Transverse colon (tissue), 4 donors: ENCODE measurements at regions not wholly inside any gene's neighbourhood (a gene's known extent, or its start where the extent isn't known, plus 50 kb on each side); places are given as distances from the start of the nearest gene placed in this dataset.

ENCODE experiments used
- DNase-seq: peaks from one replicate; pipeline ENCODE4 v3.0.0-alpha.2; 2019
- H3K27ac ChIP-seq, 4 donors: fragments of 200-600 bp; sonication (generic); 2 replicates each; pipeline ENCODE4 v1.5.1; 2016 to 2018; ENCODE audit warnings: inconsistent platforms in 4 of 4
- H3K27me3 ChIP-seq: fragments of 200-600 bp; sonication (generic); 2 replicates; pipeline ENCODE4 v1.5.1; 2017; ENCODE audit warnings: inconsistent platforms
- H3K36me3 ChIP-seq, 4 donors: fragments of 200-600 bp; sonication (generic); 2 replicates each; pipeline ENCODE4 v1.5.1; 2017 to 2019; ENCODE audit warnings: inconsistent platforms in 4 of 4
- H3K4me1 ChIP-seq, 4 donors: fragments of 200-600 bp; sonication (generic); 2 replicates each; pipeline ENCODE4 v1.5.1; 2017 to 2020; ENCODE audit warnings: inconsistent platforms in 4 of 4
- H3K4me3 ChIP-seq, 4 donors: fragments of 200-600 bp; sonication (generic); 1 replicate in 1 of 4; 2 replicates in 3 of 4; pipeline versions ENCODE4 v1.5.1 to v1.6.1; 2017 to 2019; ENCODE audit warnings: inconsistent platforms in 4 of 4
- H3K9me3 ChIP-seq, 2 donors: fragments of 200-600 bp; sonication (generic); 2 replicates each; pipeline ENCODE4 v1.5.1; 2017 to 2019; ENCODE audit warnings: inconsistent platforms in 2 of 2
- EP300 ChIP-seq: sonication (generic); formaldehyde crosslinking; IDR thresholded peaks from one replicate; pipeline ENCODE4 v1.6.1; 2017; ENCODE audit warnings: antibody characterized with exemption, low read depth
- POLR2A ChIP-seq: fragments of 450-650 bp; IDR thresholded peaks from one replicate; pipeline ENCODE4 v1.6.1; 2016; ENCODE audit warnings: antibody characterized with exemption, mild to moderate bottlenecking, moderate library complexity
- POLR2AphosphoS5 ChIP-seq, 3 donors: sonication (generic); formaldehyde crosslinking; IDR thresholded peaks; one replicate each; pipeline ENCODE4 v1.6.1; 2016; ENCODE audit warnings: antibody characterized with exemption in 3 of 3
- WGBS, 2 donors: methylation state at CpG; one replicate each; pipeline ENCODE4 v1.1.5; 2018; ENCODE audit warnings: low coverage in 1 of 2; 5-methylcytosine and 5-hydroxymethylcytosine counted together
- in situ Hi-C, 4 donors: fragments of 200-750 bp; cut with MboI; loops; one replicate each; pipeline versions ENCODE4 v1.15.0 to v1.15.1; 2017; ENCODE audit warnings: low sequenced_read_pairs in 3 of 4, low pct_ligation_motif_present in 1 of 4, low pct_unique_long_range_greater_than_20kb in 1 of 4
- intact Hi-C: fragments of 100-400 bp; cut with DNase I; formaldehyde crosslinking; loops from one replicate; pipeline ENCODE4 v1.15.1; 2023; ENCODE audit warnings: low total_unique reads
- TF ChIP-seq, protein P1 (sequence below), 5 experiments: fragments of 200-600 bp in 3 of 5; fragments of 450-650 bp in 2 of 5; sonication (generic) in 3 of 5; IDR thresholded peaks; 1 replicate in 2 of 5; 2 replicates in 3 of 5; pipeline ENCODE4 v1.5.1; 2016 to 2017; ENCODE audit warnings: antibody characterized with exemption in 5 of 5, inconsistent platforms in 3 of 5, mild to moderate bottlenecking in 2 of 5, moderate library complexity in 1 of 5

GRCh38 chr1:8116894-8117264 is 90.8 kb upstream of the ERRFI1 start:
- intact Hi-C loops: no loop called here
- no peaks in the 10 kb centered on the region for H3K36me3 ChIP-seq
- no peaks in the 10 kb centered on the region for H3K9me3 ChIP-seq
- DNase-seq: peak; percentile 39
- H3K4me3 ChIP-seq: no peak overlapping the region
- peaks cover 9 to 41% (median 25%) of the 10 kb centered on the region in 4 donors for H3K4me1 ChIP-seq
- in situ Hi-C loops: no loop called here
- peak overlapping the region; percentile 76 to 90 (median 82) for H3K27ac ChIP-seq
- WGBS, 2 donors: 54 to 87% methylated on average over 5 to 6 of the region's 6 CpGs
- H3K27me3 ChIP-seq: no peaks in the 10 kb centered on the region
- TF ChIP-seq POLR2A (no peak), POLR2AphosphoS5 (IDR thresholded peaks at IDR 0.05) (peak in 1 of 3 donors; percentile 30)

- TF ChIP-seq POLR2A: no peak
- TF ChIP-seq POLR2AphosphoS5 (IDR thresholded peaks at IDR 0.05): no peak
- TF ChIP-seq, protein P1, sequence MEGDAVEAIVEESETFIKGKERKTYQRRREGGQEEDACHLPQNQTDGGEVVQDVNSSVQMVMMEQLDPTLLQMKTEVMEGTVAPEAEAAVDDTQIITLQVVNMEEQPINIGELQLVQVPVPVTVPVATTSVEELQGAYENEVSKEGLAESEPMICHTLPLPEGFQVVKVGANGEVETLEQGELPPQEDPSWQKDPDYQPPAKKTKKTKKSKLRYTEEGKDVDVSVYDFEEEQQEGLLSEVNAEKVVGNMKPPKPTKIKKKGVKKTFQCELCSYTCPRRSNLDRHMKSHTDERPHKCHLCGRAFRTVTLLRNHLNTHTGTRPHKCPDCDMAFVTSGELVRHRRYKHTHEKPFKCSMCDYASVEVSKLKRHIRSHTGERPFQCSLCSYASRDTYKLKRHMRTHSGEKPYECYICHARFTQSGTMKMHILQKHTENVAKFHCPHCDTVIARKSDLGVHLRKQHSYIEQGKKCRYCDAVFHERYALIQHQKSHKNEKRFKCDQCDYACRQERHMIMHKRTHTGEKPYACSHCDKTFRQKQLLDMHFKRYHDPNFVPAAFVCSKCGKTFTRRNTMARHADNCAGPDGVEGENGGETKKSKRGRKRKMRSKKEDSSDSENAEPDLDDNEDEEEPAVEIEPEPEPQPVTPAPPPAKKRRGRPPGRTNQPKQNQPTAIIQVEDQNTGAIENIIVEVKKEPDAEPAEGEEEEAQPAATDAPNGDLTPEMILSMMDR (IDR thresholded peaks at IDR 0.05): no peak
- no peak for TF ChIP-seq EP300
- in situ Hi-C loops: no loop called here
- DNase-seq: no peak
- WGBS, 2 donors: 95% methylated on average over 9 of the region's 9 CpGs; no CpG with 5 or more reads in 1 of the 2 donors
- peaks cover 4 to 30% (median 18%) of the 10 kb centered on the region in 4 donors for H3K4me1 ChIP-seq
- peak overlapping the region; percentile 76 to 90 (median 82) for H3K27ac ChIP-seq
- no peak overlapping the region for H3K4me3 ChIP-seq
- intact Hi-C loops: no loop called here
- no peaks in the 10 kb centered on the region for H3K36me3 ChIP-seq
- H3K9me3 ChIP-seq: no peaks in the 10 kb centered on the region
- no peaks in the 10 kb centered on the region for H3K27me3 ChIP-seq
These were observed 89.7 kb upstream of the ERRFI1 start for GRCh38 chr1:8115769-8116167.

DNA sequence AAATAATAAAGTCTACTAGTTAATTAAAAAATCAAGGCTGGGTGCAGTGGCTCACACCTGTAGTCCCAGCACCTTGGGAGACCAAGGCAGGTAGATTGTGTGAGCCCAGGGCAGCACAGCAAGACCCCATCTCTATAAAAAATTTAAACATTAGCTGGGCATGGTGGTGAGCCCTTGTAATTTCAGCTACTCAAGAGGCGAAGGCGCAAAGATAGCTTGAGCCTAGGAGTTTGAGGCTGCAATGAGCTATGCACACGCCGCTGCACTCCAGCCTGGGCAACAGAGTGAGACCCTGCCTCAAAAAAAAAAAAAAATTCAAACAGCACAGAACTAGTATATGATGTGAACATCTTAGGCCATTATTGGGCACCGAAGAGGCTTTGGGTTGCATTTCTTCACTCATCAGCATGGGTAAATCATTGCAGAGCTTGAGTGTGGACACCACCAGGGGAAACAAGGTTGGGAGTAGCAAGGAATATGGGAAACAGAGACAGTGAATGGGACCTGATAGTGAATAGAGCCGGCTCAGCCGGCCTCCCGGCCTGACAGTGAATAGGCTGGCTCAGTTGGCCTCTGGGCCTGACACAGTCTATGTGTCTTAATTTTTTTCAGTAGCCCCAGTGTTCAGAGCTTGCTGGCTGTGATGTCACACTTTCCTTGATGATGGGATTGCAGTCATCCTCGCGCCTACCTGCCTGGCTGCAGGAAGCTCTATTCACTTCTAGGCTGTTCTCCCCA is 89.1 kb upstream of the ERRFI1 start:
- DNase-seq: no peak
- peak overlapping the region; percentile 76 to 90 (median 82) for H3K27ac ChIP-seq
- H3K36me3 ChIP-seq: no peaks in the 10 kb centered on the region
- 98 to 100% methylated on average over 4 to 10 of the region's 10 CpGs for WGBS, 2 donors
- H3K27me3 ChIP-seq: no peaks in the 10 kb centered on the region
- TF ChIP-seq POLR2AphosphoS5 (IDR thresholded peaks at IDR 0.05): no peak
- no peak for TF ChIP-seq EP300
- TF ChIP-seq, protein P1 (IDR thresholded peaks at IDR 0.05): no peak
- no peak for TF ChIP-seq POLR2A
- H3K4me3 ChIP-seq: no peak overlapping the region
- in situ Hi-C loops (no loop called here), intact Hi-C loops (no loop called here)
- peaks cover under 1 to 25% (median 13%) of the 10 kb centered on the region in 4 donors for H3K4me1 ChIP-seq
- no peaks in the 10 kb centered on the region for H3K9me3 ChIP-seq

- intact Hi-C loops: no loop called here
- H3K9me3 ChIP-seq: no peaks in the 10 kb centered on the region
These were observed 87.4 kb upstream of the ERRFI1 start for GRCh38 chr1:8113262-8114220.

More at GRCh38 chr1:8113262-8114220, 87.4 kb upstream of the ERRFI1 start:
- Histone ChIP-seq H3K4me1 (peaks cover 0 to 21% (median 12%) of the 10 kb centered on the region in 4 donors), H3K27ac (no peak overlapping the region), H3K4me3 (no peak overlapping the region), H3K27me3 (no peaks in the 10 kb centered on the region), H3K36me3 (no peaks in the 10 kb centered on the region)
- WGBS, 2 donors: 74 to 75% methylated on average over 10 to 16 of the region's 17 CpGs
- DNase-seq: no peak
- in situ Hi-C loops: no loop called here
- TF ChIP-seq POLR2AphosphoS5 (IDR thresholded peaks at IDR 0.05): no peak
- no peak for TF ChIP-seq POLR2A
- no peak for TF ChIP-seq EP300
- TF ChIP-seq, protein P1 (IDR thresholded peaks at IDR 0.05): no peak
